ENCODE measurements at regions not wholly inside any gene's neighbourhood (a gene's known extent, or its start where the extent isn't known, plus 50 kb on each side); places are given as distances from the start of the nearest gene placed in this dataset.
"Not testable (repeated sequence)": the region's sequence is repeated elsewhere in the genome, so short reads cannot be mapped to it uniquely, and the experiment has no call there.

GRCh38 chr15:85196697-85197096, 183.7 kb upstream of the AKAP13 start:
- H2AK5ac ChIP-seq (ENCODE audit: low read depth, low read length); H4K8ac ChIP-seq (ENCODE audit: low read depth in 2 of 2, low read length in 2 of 2); CTCF ChIA-PET; H4K91ac ChIP-seq (ENCODE audit: insufficient read depth, low read depth, low read length); DNase-seq; H3K56ac ChIP-seq (ENCODE audit: extremely low read depth, insufficient read depth, low read length); H3K14ac ChIP-seq (replicated peaks; ENCODE audit: low read depth, low read length); dilution Hi-C loops (cut with HindIII; ENCODE audit: low sequenced_read_pairs, unreplicated experiment); H3K79me1 ChIP-seq (ENCODE audit: low read depth in 1 of 2, low read length in 2 of 2); H3K4me2 ChIP-seq (ENCODE audit: low read depth, low read length); ATAC-seq (ENCODE audit: low read depth); H3K9ac ChIP-seq (ENCODE audit: low read depth, low read length); H2BK5ac ChIP-seq (ENCODE audit: low read depth, low read length, poor library complexity, severe bottlenecking); H3K4ac ChIP-seq (ENCODE audit: low read depth, low read length); H3K18ac ChIP-seq (ENCODE audit: low read depth, low read length); BruUV-seq (replicated peaks); H3K9me3 ChIP-seq (ENCODE audit: control insufficient read depth, insufficient read depth, low read length); H3K27me3 ChIP-seq (ENCODE audit: control insufficient read depth, insufficient read depth, low read length); POLR2A ChIA-PET (ENCODE audit: unreplicated experiment); intact Hi-C loops (cut with micrococcal nuclease); H3K36me3 ChIP-seq (ENCODE audit: control insufficient read depth, insufficient read depth, low read length); H3K4me1 ChIP-seq (ENCODE audit: control insufficient read depth, insufficient read depth, low read length); H4K20me1 ChIP-seq (ENCODE audit: insufficient read depth, low read length); H2AK9ac ChIP-seq (replicated peaks; ENCODE audit: low read depth, low read length, poor library complexity); H3K27ac ChIP-seq (ENCODE audit: insufficient read depth, low read length); H2BK120ac ChIP-seq (ENCODE audit: low read depth, low read length); H2BK15ac ChIP-seq (ENCODE audit: low read depth, low read length); in situ Hi-C loops (cut with MboI; ENCODE audit: low sequenced_read_pairs); H2BK20ac ChIP-seq (ENCODE audit: low read depth, low read length); H3K23ac ChIP-seq (ENCODE audit: low read depth, low read length); H2AFZ ChIP-seq (replicated peaks; ENCODE audit: low read length, poor library complexity); H3K9me1 ChIP-seq (ENCODE audit: insufficient read depth, low read length); H4K5ac ChIP-seq (ENCODE audit: low read depth, low read length); H3K4me3 ChIP-seq (ENCODE audit: insufficient read depth, low read depth, low read length): not testable (repeated sequence)
- WGBS, 2 experiments (ENCODE audit: extremely low coverage in 2 of 2, insufficient read length in 1 of 2), result no CpG with 5 or more reads among the region's 5 CpGs

- H3K4me2 ChIP-seq (ENCODE audit: low read depth, low read length), result not testable (repeated sequence)
Observed at GRCh38 chr15:85197582-85197981, 182.8 kb upstream of the AKAP13 start.

More at GRCh38 chr15:85197582-85197981, 182.8 kb upstream of the AKAP13 start:
- H4K20me1 ChIP-seq (ENCODE audit: insufficient read depth, low read length); H3K9me1 ChIP-seq (ENCODE audit: insufficient read depth, low read length); H3K14ac ChIP-seq (replicated peaks; ENCODE audit: low read depth, low read length); H3K56ac ChIP-seq (ENCODE audit: extremely low read depth, insufficient read depth, low read length); H2AFZ ChIP-seq (replicated peaks; ENCODE audit: low read length, poor library complexity); CTCF ChIA-PET; H3K79me1 ChIP-seq (ENCODE audit: low read depth in 1 of 2, low read length in 2 of 2); ATAC-seq (ENCODE audit: low read depth); H3K23ac ChIP-seq (ENCODE audit: low read depth, low read length); H2BK5ac ChIP-seq (ENCODE audit: low read depth, low read length, poor library complexity, severe bottlenecking); H2AK9ac ChIP-seq (replicated peaks; ENCODE audit: low read depth, low read length, poor library complexity); POLR2A ChIA-PET (ENCODE audit: unreplicated experiment); H3K9me3 ChIP-seq (ENCODE audit: control insufficient read depth, insufficient read depth, low read length); H2BK20ac ChIP-seq (ENCODE audit: low read depth, low read length); H4K5ac ChIP-seq (ENCODE audit: low read depth, low read length); H3K4me1 ChIP-seq (ENCODE audit: control insufficient read depth, insufficient read depth, low read length); H3K4me3 ChIP-seq (ENCODE audit: insufficient read depth, low read depth, low read length); H3K9ac ChIP-seq (ENCODE audit: low read depth, low read length); H4K91ac ChIP-seq (ENCODE audit: insufficient read depth, low read depth, low read length); H2BK15ac ChIP-seq (ENCODE audit: low read depth, low read length); BruUV-seq (replicated peaks); H3K27me3 ChIP-seq (ENCODE audit: control insufficient read depth, insufficient read depth, low read length); H3K18ac ChIP-seq (ENCODE audit: low read depth, low read length); DNase-seq; dilution Hi-C loops (cut with HindIII; ENCODE audit: low sequenced_read_pairs, unreplicated experiment); H2BK120ac ChIP-seq (ENCODE audit: low read depth, low read length); H2AK5ac ChIP-seq (ENCODE audit: low read depth, low read length); in situ Hi-C loops (cut with MboI; ENCODE audit: low sequenced_read_pairs); H4K8ac ChIP-seq (ENCODE audit: low read depth in 2 of 2, low read length in 2 of 2); H3K4ac ChIP-seq (ENCODE audit: low read depth, low read length); intact Hi-C loops (cut with micrococcal nuclease); H3K36me3 ChIP-seq (ENCODE audit: control insufficient read depth, insufficient read depth, low read length); H3K27ac ChIP-seq (ENCODE audit: insufficient read depth, low read length): not testable (repeated sequence)
- WGBS, 2 experiments (ENCODE audit: extremely low coverage in 2 of 2, insufficient read length in 1 of 2), result no CpG with 5 or more reads among the region's 5 CpGs

Data from IMR-90 (cell line).